ENCODE measurements at regions not wholly inside any gene's neighbourhood (a gene's known extent, or its start where the extent isn't known, plus 50 kb on each side); places are given as distances from the start of the nearest gene placed in this dataset.

- Histone ChIP-seq H4K20me1 (ENCODE audit: low read depth, low read length) (no peaks in the 10 kb centered on the region), H2AFZ (ENCODE audit: low read depth, low read length, severe bottlenecking) (no peak overlapping the region), H3K36me3 (ENCODE audit: low read length) (no peaks in the 10 kb centered on the region), H3K79me2 (ENCODE audit: insufficient read depth, low read length) (no peaks in the 10 kb centered on the region), H3K9ac (ENCODE audit: low read length) (no peak overlapping the region), H3K27me3 (ENCODE audit: low read length) (no peaks in the 10 kb centered on the region), H3K9me2 (replicated peaks; ENCODE audit: insufficient read depth, low read length) (no peaks in the 10 kb centered on the region), H3K9me3 (ENCODE audit: insufficient read depth, low read length) (no peaks in the 10 kb centered on the region), H3F3A (ENCODE audit: insufficient read depth) (no peaks in the 10 kb centered on the region), H3K4me2 (ENCODE audit: low read depth, low read length, poor library complexity, severe bottlenecking) (no peak overlapping the region), H3K4me3 (ENCODE audit: insufficient read depth, low read length, poor library complexity, severe bottlenecking) (no peak overlapping the region), H3K27ac (ENCODE audit: low read depth, low read length) (no peak overlapping the region)
- TF ChIP-seq EZH2phosphoT487 (conservative IDR thresholded peaks at IDR 0.05; ENCODE audit: low read length): no peak
- TF ChIP-seq, protein P1, sequence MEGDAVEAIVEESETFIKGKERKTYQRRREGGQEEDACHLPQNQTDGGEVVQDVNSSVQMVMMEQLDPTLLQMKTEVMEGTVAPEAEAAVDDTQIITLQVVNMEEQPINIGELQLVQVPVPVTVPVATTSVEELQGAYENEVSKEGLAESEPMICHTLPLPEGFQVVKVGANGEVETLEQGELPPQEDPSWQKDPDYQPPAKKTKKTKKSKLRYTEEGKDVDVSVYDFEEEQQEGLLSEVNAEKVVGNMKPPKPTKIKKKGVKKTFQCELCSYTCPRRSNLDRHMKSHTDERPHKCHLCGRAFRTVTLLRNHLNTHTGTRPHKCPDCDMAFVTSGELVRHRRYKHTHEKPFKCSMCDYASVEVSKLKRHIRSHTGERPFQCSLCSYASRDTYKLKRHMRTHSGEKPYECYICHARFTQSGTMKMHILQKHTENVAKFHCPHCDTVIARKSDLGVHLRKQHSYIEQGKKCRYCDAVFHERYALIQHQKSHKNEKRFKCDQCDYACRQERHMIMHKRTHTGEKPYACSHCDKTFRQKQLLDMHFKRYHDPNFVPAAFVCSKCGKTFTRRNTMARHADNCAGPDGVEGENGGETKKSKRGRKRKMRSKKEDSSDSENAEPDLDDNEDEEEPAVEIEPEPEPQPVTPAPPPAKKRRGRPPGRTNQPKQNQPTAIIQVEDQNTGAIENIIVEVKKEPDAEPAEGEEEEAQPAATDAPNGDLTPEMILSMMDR (IDR thresholded peaks at IDR 0.05; ENCODE audit: insufficient read depth, low read length, poor library complexity, severe bottlenecking): no peak
These were observed 255.3 kb downstream of the BCOR start for GRCh38 chrX:39842281-39842973.

- Histone ChIP-seq H3K9me2 (replicated peaks; ENCODE audit: insufficient read depth, low read length) (no peaks in the 10 kb centered on the region), H3K27ac (ENCODE audit: low read depth, low read length) (no peak overlapping the region), H3K79me2 (ENCODE audit: insufficient read depth, low read length) (no peaks in the 10 kb centered on the region), H3K4me3 (ENCODE audit: insufficient read depth, low read length, poor library complexity, severe bottlenecking) (no peak overlapping the region), H3K27me3 (ENCODE audit: low read length) (no peaks in the 10 kb centered on the region), H3K9ac (ENCODE audit: low read length) (no peak overlapping the region), H4K20me1 (ENCODE audit: low read depth, low read length) (no peaks in the 10 kb centered on the region), H2AFZ (ENCODE audit: low read depth, low read length, severe bottlenecking) (no peak overlapping the region), H3K4me2 (ENCODE audit: low read depth, low read length, poor library complexity, severe bottlenecking) (no peak overlapping the region), H3F3A (ENCODE audit: insufficient read depth) (no peaks in the 10 kb centered on the region), H3K36me3 (ENCODE audit: low read length) (no peaks in the 10 kb centered on the region), H3K9me3 (ENCODE audit: insufficient read depth, low read length) (no peaks in the 10 kb centered on the region)
- TF ChIP-seq, protein P1 (IDR thresholded peaks at IDR 0.05; ENCODE audit: insufficient read depth, low read length, poor library complexity, severe bottlenecking): no peak
- no peak for TF ChIP-seq EZH2phosphoT487 (conservative IDR thresholded peaks at IDR 0.05; ENCODE audit: low read length)
These were observed 254.4 kb downstream of the BCOR start for GRCh38 chrX:39843318-39843717.

DNA sequence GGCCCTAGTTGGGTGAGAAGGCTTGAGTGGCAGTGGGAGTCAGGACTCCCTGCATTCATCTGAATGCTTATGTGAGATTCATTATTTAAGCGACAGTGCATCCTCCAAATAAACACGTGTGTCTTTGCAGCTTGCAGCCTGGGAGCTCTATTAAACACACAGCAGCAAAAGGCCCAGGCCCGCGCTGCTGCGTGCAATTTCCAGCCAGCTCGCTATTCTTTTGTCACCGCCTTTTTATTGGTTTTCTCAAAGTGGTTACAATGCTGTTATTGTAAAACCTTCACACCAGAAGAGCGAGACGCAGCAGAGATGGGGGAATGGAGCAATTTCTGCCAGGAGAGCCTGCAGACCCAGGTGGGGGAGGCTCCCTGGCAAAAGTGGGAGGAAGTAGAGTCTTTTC, 252.5 kb downstream of the BCOR start:
- Histone ChIP-seq H3K36me3 (ENCODE audit: low read length) (no peaks in the 10 kb centered on the region), H3K27me3 (ENCODE audit: low read length) (no peaks in the 10 kb centered on the region), H3K9me3 (ENCODE audit: insufficient read depth, low read length) (no peaks in the 10 kb centered on the region), H3K9ac (ENCODE audit: low read length) (no peak overlapping the region), H2AFZ (ENCODE audit: low read depth, low read length, severe bottlenecking) (no peak overlapping the region), H3K4me2 (ENCODE audit: low read depth, low read length, poor library complexity, severe bottlenecking) (no peak overlapping the region), H4K20me1 (ENCODE audit: low read depth, low read length) (no peaks in the 10 kb centered on the region), H3K79me2 (ENCODE audit: insufficient read depth, low read length) (no peaks in the 10 kb centered on the region), H3F3A (ENCODE audit: insufficient read depth) (no peaks in the 10 kb centered on the region), H3K9me2 (replicated peaks; ENCODE audit: insufficient read depth, low read length) (no peaks in the 10 kb centered on the region), H3K4me3 (ENCODE audit: insufficient read depth, low read length, poor library complexity, severe bottlenecking) (no peak overlapping the region), H3K27ac (ENCODE audit: low read depth, low read length) (no peak overlapping the region)
- TF ChIP-seq, protein P1 (IDR thresholded peaks at IDR 0.05; ENCODE audit: insufficient read depth, low read length, poor library complexity, severe bottlenecking): no peak
- TF ChIP-seq EZH2phosphoT487 (conservative IDR thresholded peaks at IDR 0.05; ENCODE audit: low read length): no peak
